GM23338 (cell line): ENCODE measurements at regions not wholly inside any gene's neighbourhood (a gene's known extent, or its start where the extent isn't known, plus 50 kb on each side); places are given as distances from the start of the nearest gene placed in this dataset.

ENCODE experiments used
- CREB1 ChIP-seq: fragments of 250-450 bp; sonication (Bioruptor Pico); IDR thresholded peaks from 2 replicates; pipeline ENCODE4 v1.5.0; 2020; ENCODE audit warnings: low read depth, mild to moderate bottlenecking, moderate library complexity
- NANOG ChIP-seq: IDR thresholded peaks from 2 replicates; pipeline ENCODE4 v1.6.1; 2016; ENCODE audit warnings: antibody characterized with exemption, borderline replicate concordance
- POLR2AphosphoS5 ChIP-seq: IDR thresholded peaks from 2 replicates; pipeline ENCODE4 v1.6.1; 2016; ENCODE audit warnings: antibody characterized with exemption, low read depth
- STAT1 ChIP-seq: IDR thresholded peaks from one replicate; pipeline ENCODE4 v1.6.1; 2016; ENCODE audit warnings: antibody characterized with exemption; ENCODE audit not compliant: unreplicated experiment
- ZNF114 ChIP-seq: fragments of 250-450 bp; sonication (Bioruptor Pico); IDR thresholded peaks from 2 replicates; pipeline ENCODE4 v1.5.0; 2020; ENCODE audit warnings: mild to moderate bottlenecking, moderate library complexity
- TF ChIP-seq, protein P1 (sequence below): fragments of 250-450 bp; sonication (Bioruptor Pico); IDR thresholded peaks from 2 replicates; pipeline ENCODE4 v1.5.0; 2020; ENCODE audit warnings: mild to moderate bottlenecking, moderate library complexity
- TF ChIP-seq, protein P2 (sequence below): IDR thresholded peaks from one replicate; pipeline ENCODE4 v1.6.1; 2018; ENCODE audit warnings: antibody characterized with exemption; ENCODE audit not compliant: unreplicated experiment

DNA sequence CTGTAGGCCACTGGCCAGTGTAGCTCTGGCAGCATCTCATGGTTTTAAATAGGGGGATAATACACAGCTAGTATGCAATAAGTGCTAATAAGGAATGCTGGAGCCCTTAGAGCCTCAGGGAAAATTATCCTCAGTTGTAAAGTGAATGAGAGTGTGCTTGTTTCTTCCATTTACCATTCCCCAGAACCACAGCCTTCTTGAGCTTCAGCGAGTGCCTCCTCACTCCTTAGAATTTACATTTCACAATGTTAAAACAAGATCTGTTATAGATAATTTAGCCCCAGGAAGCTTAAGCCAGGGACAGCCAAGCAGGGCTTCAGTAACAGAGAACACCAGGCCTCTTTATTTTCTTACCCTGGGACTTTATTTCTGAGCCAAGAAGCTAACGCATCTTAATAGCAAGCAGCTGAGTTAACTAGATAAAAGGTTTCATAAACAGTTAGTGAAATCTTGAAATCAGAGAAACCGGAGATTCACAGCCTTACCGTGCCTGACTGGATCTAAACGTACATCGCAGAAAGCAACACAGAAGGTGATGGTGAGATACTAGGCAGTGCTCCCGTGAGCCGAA lies 535.2 kb downstream of the TDRD15 start (continued):
- TF ChIP-seq, protein P1, sequence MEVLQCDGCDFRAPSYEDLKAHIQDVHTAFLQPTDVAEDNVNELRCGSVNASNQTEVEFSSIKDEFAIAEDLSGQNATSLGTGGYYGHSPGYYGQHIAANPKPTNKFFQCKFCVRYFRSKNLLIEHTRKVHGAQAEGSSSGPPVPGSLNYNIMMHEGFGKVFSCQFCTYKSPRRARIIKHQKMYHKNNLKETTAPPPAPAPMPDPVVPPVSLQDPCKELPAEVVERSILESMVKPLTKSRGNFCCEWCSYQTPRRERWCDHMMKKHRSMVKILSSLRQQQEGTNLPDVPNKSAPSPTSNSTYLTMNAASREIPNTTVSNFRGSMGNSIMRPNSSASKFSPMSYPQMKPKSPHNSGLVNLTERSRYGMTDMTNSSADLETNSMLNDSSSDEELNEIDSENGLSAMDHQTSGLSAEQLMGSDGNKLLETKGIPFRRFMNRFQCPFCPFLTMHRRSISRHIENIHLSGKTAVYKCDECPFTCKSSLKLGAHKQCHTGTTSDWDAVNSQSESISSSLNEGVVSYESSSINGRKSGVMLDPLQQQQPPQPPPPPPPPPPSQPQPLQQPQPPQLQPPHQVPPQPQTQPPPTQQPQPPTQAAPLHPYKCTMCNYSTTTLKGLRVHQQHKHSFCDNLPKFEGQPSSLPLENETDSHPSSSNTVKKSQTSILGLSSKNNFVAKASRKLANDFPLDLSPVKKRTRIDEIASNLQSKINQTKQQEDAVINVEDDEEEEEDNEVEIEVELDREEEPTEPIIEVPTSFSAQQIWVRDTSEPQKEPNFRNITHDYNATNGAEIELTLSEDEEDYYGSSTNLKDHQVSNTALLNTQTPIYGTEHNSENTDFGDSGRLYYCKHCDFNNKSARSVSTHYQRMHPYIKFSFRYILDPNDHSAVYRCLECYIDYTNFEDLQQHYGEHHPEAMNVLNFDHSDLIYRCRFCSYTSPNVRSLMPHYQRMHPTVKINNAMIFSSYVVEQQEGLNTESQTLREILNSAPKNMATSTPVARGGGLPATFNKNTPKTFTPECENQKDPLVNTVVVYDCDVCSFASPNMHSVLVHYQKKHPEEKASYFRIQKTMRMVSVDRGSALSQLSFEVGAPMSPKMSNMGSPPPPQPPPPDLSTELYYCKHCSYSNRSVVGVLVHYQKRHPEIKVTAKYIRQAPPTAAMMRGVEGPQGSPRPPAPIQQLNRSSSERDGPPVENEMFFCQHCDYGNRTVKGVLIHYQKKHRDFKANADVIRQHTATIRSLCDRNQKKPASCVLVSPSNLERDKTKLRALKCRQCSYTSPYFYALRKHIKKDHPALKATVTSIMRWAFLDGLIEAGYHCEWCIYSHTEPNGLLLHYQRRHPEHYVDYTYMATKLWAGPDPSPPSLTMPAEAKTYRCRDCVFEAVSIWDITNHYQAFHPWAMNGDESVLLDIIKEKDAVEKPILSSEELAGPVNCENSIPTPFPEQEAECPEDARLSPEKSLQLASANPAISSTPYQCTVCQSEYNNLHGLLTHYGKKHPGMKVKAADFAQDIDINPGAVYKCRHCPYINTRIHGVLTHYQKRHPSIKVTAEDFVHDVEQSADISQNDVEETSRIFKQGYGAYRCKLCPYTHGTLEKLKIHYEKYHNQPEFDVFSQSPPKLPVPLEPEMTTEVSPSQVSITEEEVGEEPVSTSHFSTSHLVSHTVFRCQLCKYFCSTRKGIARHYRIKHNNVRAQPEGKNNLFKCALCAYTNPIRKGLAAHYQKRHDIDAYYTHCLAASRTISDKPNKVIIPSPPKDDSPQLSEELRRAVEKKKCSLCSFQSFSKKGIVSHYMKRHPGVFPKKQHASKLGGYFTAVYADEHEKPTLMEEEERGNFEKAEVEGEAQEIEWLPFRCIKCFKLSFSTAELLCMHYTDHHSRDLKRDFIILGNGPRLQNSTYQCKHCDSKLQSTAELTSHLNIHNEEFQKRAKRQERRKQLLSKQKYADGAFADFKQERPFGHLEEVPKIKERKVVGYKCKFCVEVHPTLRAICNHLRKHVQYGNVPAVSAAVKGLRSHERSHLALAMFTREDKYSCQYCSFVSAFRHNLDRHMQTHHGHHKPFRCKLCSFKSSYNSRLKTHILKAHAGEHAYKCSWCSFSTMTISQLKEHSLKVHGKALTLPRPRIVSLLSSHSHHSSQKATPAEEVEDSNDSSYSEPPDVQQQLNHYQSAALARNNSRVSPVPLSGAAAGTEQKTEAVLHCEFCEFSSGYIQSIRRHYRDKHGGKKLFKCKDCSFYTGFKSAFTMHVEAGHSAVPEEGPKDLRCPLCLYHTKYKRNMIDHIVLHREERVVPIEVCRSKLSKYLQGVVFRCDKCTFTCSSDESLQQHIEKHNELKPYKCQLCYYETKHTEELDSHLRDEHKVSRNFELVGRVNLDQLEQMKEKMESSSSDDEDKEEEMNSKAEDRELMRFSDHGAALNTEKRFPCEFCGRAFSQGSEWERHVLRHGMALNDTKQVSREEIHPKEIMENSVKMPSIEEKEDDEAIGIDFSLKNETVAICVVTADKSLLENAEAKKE (CRISPR knock-in tag) = no peak
- TF ChIP-seq, protein P2, sequence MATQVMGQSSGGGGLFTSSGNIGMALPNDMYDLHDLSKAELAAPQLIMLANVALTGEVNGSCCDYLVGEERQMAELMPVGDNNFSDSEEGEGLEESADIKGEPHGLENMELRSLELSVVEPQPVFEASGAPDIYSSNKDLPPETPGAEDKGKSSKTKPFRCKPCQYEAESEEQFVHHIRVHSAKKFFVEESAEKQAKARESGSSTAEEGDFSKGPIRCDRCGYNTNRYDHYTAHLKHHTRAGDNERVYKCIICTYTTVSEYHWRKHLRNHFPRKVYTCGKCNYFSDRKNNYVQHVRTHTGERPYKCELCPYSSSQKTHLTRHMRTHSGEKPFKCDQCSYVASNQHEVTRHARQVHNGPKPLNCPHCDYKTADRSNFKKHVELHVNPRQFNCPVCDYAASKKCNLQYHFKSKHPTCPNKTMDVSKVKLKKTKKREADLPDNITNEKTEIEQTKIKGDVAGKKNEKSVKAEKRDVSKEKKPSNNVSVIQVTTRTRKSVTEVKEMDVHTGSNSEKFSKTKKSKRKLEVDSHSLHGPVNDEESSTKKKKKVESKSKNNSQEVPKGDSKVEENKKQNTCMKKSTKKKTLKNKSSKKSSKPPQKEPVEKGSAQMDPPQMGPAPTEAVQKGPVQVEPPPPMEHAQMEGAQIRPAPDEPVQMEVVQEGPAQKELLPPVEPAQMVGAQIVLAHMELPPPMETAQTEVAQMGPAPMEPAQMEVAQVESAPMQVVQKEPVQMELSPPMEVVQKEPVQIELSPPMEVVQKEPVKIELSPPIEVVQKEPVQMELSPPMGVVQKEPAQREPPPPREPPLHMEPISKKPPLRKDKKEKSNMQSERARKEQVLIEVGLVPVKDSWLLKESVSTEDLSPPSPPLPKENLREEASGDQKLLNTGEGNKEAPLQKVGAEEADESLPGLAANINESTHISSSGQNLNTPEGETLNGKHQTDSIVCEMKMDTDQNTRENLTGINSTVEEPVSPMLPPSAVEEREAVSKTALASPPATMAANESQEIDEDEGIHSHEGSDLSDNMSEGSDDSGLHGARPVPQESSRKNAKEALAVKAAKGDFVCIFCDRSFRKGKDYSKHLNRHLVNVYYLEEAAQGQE = no peak
- no peak for TF ChIP-seq POLR2AphosphoS5
- no peak for TF ChIP-seq STAT1
- TF ChIP-seq CREB1 (CRISPR knock-in tag) = no peak
- TF ChIP-seq NANOG = no peak
- no peak for TF ChIP-seq ZNF114 (CRISPR knock-in tag)
